HEK293 (cell line): ENCODE measurements at regions not wholly inside any gene's neighbourhood (a gene's known extent, or its start where the extent isn't known, plus 50 kb on each side); places are given as distances from the start of the nearest gene placed in this dataset.

Source experiments
- CTCF ChIA-PET: fragments of 350-600 bp; formaldehyde crosslinking; extraction: SDS; loops from one replicate; lab custom pipeline; 2021; ENCODE audit warnings: antibody characterized with exemption; lab: Yijun Ruan, JAX
- POLR2A ChIA-PET: fragments of 300-600 bp; formaldehyde crosslinking; extraction: SDS; loops from one replicate; lab custom pipeline; 2020; ENCODE audit warnings: antibody characterized with exemption, inconsistent platforms; lab: Yijun Ruan, JAX
- H3K27ac ChIP-seq: fragments of 200-500 bp; sonication (Bioruptor generic); 2 replicates; pipeline ENCODE4 v1.5.1; 2014; ENCODE audit warnings: low read depth, low read length, control low read depth, inconsistent platforms; ENCODE audit errors: extremely low read depth
- H3K36me3 ChIP-seq, 2 experiments: fragments of 200-500 bp in 1 of 2; sonication (Bioruptor generic) in 1 of 2; 1 replicate in 1 of 2; 2 replicates in 1 of 2; pipeline ENCODE4 v1.5.1; 2014 to 2017; ENCODE audit warnings: inconsistent platforms in 2 of 2, low read length in 2 of 2; ENCODE audit not compliant: control insufficient read depth in 2 of 2, insufficient read depth in 1 of 2
- H3K4me1 ChIP-seq: fragments of 200-500 bp; sonication (Bioruptor generic); 2 replicates; pipeline ENCODE4 v1.5.1; 2014; ENCODE audit warnings: mild to moderate bottlenecking, low read length, inconsistent platforms; ENCODE audit not compliant: control insufficient read depth, insufficient read depth
- H3K4me3 ChIP-seq: 2 replicates; pipeline ENCODE4 v1.5.1; 2011; ENCODE audit warnings: low read depth, mild to moderate bottlenecking, control low read depth, low read length, moderate library complexity
- H3K9me3 ChIP-seq: fragments of 200-500 bp; sonication (Bioruptor generic); 2 replicates; pipeline ENCODE4 v1.5.1; 2014; ENCODE audit warnings: low read depth, low read length, inconsistent platforms; ENCODE audit not compliant: control insufficient read depth, insufficient read depth
- GLIS2 ChIP-seq: fragments of 450-650 bp; formaldehyde crosslinking; IDR thresholded peaks from 2 replicates; pipeline ENCODE4 v1.5.1; 2016; ENCODE audit warnings: missing biosample characterization, missing genetic modification characterization
- MEIS1 ChIP-seq: sonication (generic); formaldehyde crosslinking; IDR thresholded peaks from 2 replicates; pipeline ENCODE4 v1.8.1; 2022; ENCODE audit warnings: missing genetic modification reagents, mild to moderate bottlenecking, borderline replicate concordance
- SP2 ChIP-seq: fragments of 450-650 bp; formaldehyde crosslinking; IDR thresholded peaks from 2 replicates; pipeline ENCODE4 v1.5.1; 2016; ENCODE audit warnings: missing biosample characterization, missing genetic modification characterization
- SP3 ChIP-seq: fragments of 450-650 bp; formaldehyde crosslinking; IDR thresholded peaks from 2 replicates; pipeline ENCODE4 v1.5.1; 2016; ENCODE audit warnings: missing biosample characterization, missing genetic modification characterization
- TSHZ1 ChIP-seq: fragments of 450-650 bp; formaldehyde crosslinking; IDR thresholded peaks from 2 replicates; pipeline ENCODE4 v1.5.1; 2016; ENCODE audit warnings: missing biosample characterization, missing genetic modification characterization, borderline replicate concordance
- YY1 ChIP-seq: fragments of 450-650 bp; formaldehyde crosslinking; IDR thresholded peaks from 2 replicates; pipeline ENCODE4 v1.5.1; 2018; ENCODE audit warnings: missing biosample characterization, missing genetic modification characterization
- ZEB2 ChIP-seq: fragments of 450-650 bp; formaldehyde crosslinking; IDR thresholded peaks from 2 replicates; pipeline ENCODE4 v1.5.1; 2016; ENCODE audit warnings: missing biosample characterization, missing genetic modification characterization
- ZNF174 ChIP-seq: fragments of 450-650 bp; formaldehyde crosslinking; IDR thresholded peaks from 2 replicates; pipeline ENCODE4 v1.5.0; 2017; ENCODE audit warnings: missing biosample characterization, mild to moderate bottlenecking, missing genetic modification characterization
- ZNF335 ChIP-seq: fragments of 450-650 bp; formaldehyde crosslinking; conservative IDR thresholded peaks from 2 replicates; pipeline ENCODE4 v1.5.1; 2016; ENCODE audit warnings: missing biosample characterization, missing genetic modification characterization
- ZNF394 ChIP-seq: fragments of 450-650 bp; formaldehyde crosslinking; IDR thresholded peaks from 2 replicates; pipeline ENCODE4 v1.5.1; 2016; ENCODE audit warnings: missing biosample characterization, missing genetic modification characterization, mild to moderate bottlenecking, moderate library complexity, borderline replicate concordance
- ZNF404 ChIP-seq: fragments of 450-650 bp; formaldehyde crosslinking; IDR thresholded peaks from 2 replicates; pipeline ENCODE4 v1.5.1; 2017; ENCODE audit warnings: missing biosample characterization, missing genetic modification characterization
- ZNF518A ChIP-seq: fragments of 450-650 bp; formaldehyde crosslinking; conservative IDR thresholded peaks from 2 replicates; pipeline ENCODE4 v1.5.1; 2016; ENCODE audit warnings: low read depth, missing biosample characterization, missing genetic modification characterization
- ZNF548 ChIP-seq: fragments of 450-650 bp; formaldehyde crosslinking; IDR thresholded peaks from 2 replicates; pipeline ENCODE4 v1.5.1; 2016; ENCODE audit warnings: missing biosample characterization, missing genetic modification characterization
- ZNF549 ChIP-seq: fragments of 450-650 bp; IDR thresholded peaks from 2 replicates; pipeline ENCODE4 v1.5.1; 2018; ENCODE audit warnings: missing biosample characterization, missing genetic modification characterization, mild to moderate bottlenecking, inconsistent platforms, moderate library complexity
- ZNF561 ChIP-seq: fragments of 450-650 bp; IDR thresholded peaks from 2 replicates; pipeline ENCODE4 v1.5.1; 2018; ENCODE audit warnings: missing biosample characterization, missing genetic modification characterization, borderline replicate concordance
- ZNF600 ChIP-seq: fragments of 450-650 bp; formaldehyde crosslinking; IDR thresholded peaks from 2 replicates; pipeline ENCODE4 v1.5.1; 2016; ENCODE audit warnings: missing biosample characterization, missing genetic modification characterization
- ZNF610 ChIP-seq: fragments of 450-650 bp; formaldehyde crosslinking; IDR thresholded peaks from 2 replicates; pipeline ENCODE4 v1.5.1; 2016; ENCODE audit warnings: missing biosample characterization, missing genetic modification characterization, borderline replicate concordance
- ZNF664 ChIP-seq: fragments of 450-650 bp; formaldehyde crosslinking; IDR thresholded peaks from 2 replicates; pipeline ENCODE4 v1.5.1; 2016; ENCODE audit warnings: missing biosample characterization, missing genetic modification characterization
- ZNF776 ChIP-seq: fragments of 450-650 bp; formaldehyde crosslinking; IDR thresholded peaks from 2 replicates; pipeline ENCODE4 v1.5.0; 2017; ENCODE audit warnings: missing biosample characterization, missing genetic modification characterization, borderline replicate concordance

DNA sequence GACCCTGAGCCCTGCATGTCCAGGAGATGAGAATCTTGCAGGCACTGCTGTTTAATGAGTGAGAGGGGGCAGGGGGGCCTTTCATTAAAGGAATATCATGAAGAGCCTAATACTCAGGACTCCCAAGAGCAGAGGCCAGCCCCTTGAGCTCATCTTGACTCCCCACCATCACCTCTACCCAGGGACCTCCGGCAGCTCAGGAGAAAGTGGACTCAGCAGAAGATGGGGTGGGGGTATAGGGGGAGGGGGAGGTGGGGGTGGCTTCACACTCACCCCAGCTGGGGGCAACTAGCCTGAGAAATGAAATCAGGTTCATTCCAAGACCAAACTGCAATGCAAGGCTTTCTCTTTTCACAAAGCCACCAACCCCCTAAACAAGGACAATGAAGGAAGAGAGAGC lies 575.6 kb upstream of the MKI67 start:
- CTCF ChIA-PET = no interaction called here
- no peak for TF ChIP-seq ZNF548 (tag by site-specific recombination)
- Histone ChIP-seq H3K4me1 (no peaks in the 10 kb centered on the region), H3K27ac (no peak overlapping the region), H3K36me3 (no peaks in the 10 kb centered on the region), H3K9me3 (no peaks in the 10 kb centered on the region), H3K4me3 (no peak overlapping the region)
- POLR2A ChIA-PET = no interaction called here

GRCh38 chr10:128704716-128705115 lies 578.5 kb upstream of the MKI67 start:
- POLR2A ChIA-PET = no interaction called here
- Histone ChIP-seq H3K9me3 (no peaks in the 10 kb centered on the region), H3K36me3 (no peaks in the 10 kb centered on the region), H3K4me3 (no peak overlapping the region), H3K4me1 (no peaks in the 10 kb centered on the region), H3K27ac (no peak overlapping the region)
- CTCF ChIA-PET = interaction anchor here (0.7 to 1.1 kb wide), 2 partner anchors 70 to 156 kb away, joined by 3 to 9 read pairs; no protein-coding TSS in a partner anchor
- TF ChIP-seq TSHZ1 (tag by site-specific recombination) (no peak), ZNF394 (tag by site-specific recombination) (no peak), ZEB2 (no peak), ZNF404 (no peak), ZNF174 (tag by site-specific recombination) (no peak)

DNA sequence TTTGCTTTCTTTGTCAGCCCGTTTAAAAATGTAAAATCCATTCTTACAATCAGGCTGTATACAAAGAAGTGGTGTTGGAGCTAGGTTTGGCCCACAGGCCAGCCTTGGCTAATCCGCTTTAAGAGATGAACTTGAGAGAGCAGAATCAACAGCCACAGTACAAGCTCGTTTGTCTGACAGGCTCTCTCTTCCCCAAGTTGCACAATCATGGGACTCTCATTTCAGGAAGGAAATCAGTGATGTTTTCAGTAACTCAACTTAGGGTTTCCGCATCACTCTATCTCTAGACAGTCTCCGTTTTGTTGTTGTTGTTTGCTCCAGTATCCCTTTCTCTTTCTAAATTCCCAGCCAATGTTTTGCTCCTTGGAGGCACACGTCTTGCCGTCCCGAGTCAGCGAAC lies 582.0 kb upstream of the MKI67 start:
- TF ChIP-seq MEIS1 (CRISPR knock-in tag) = no peak
- TF ChIP-seq ZNF610 (tag by site-specific recombination) = no peak
- no peak for TF ChIP-seq ZNF549 (tag by site-specific recombination)
- TF ChIP-seq YY1 = no peak
- no peak for TF ChIP-seq SP3 (tag by site-specific recombination)
- no peak for TF ChIP-seq ZNF664 (tag by site-specific recombination)
- no peak for TF ChIP-seq SP2 (tag by site-specific recombination)
- TF ChIP-seq ZNF561 (tag by site-specific recombination) = no peak
- TF ChIP-seq ZNF335 (tag by site-specific recombination) = no peak
- H3K9me3 ChIP-seq = no peaks in the 10 kb centered on the region
- POLR2A ChIA-PET = no interaction called here

DNA sequence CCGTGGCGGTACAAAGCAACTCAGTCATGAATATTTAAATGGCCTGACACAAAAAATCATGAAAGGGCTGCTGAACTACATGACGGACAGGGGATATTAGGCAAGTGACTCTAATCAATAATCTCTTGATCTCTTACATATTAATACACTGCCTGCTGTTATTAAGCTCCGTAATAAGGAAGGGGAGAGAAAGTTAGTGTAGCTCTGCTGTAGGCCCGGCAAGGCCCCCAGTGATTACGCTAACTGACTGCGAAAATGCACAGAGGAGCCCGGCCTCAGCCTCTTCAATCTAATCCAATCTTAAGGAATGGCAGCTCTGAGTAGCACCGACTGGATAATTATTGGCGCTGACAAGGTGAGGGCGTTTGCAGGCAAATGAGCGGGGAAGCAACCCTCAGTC lies 583.5 kb upstream of the MKI67 start:
- POLR2A ChIA-PET = no interaction called here
- H3K36me3 ChIP-seq = no peaks in the 10 kb centered on the region
- CTCF ChIA-PET = interaction anchor here (1.1 kb wide), 1 partner anchor 446 kb away, joined by 3 read pairs; no protein-coding TSS in a partner anchor
- H3K4me1 ChIP-seq = no peaks in the 10 kb centered on the region
- H3K4me3 ChIP-seq = no peak overlapping the region
- H3K27ac ChIP-seq = no peak overlapping the region
- H3K9me3 ChIP-seq = no peaks in the 10 kb centered on the region
- TF ChIP-seq ZNF600 (tag by site-specific recombination) (no peak), GLIS2 (tag by site-specific recombination) (no peak), ZNF518A (no peak), YY1 (no peak), ZNF776 (tag by site-specific recombination) (no peak)

More for the DNA sequence above, 582.0 kb upstream of the MKI67 start:
- Histone ChIP-seq H3K27ac (no peak overlapping the region), H3K4me3 (no peak overlapping the region), H3K4me1 (no peaks in the 10 kb centered on the region), H3K36me3 (no peaks in the 10 kb centered on the region)
- CTCF ChIA-PET = no interaction called here
